PC-3 (cell line): ENCODE measurements at regions not wholly inside any gene's neighbourhood (a gene's known extent, or its start where the extent isn't known, plus 50 kb on each side); places are given as distances from the start of the nearest gene placed in this dataset.
A peak's percentile ranks its signal among the peaks of the same experiment; 100 is the strongest.

ENCODE experiments used
- ATAC-seq: fragments of 200-7000 bp; cut with Tn5 transposase; 2 replicates; pipeline ENCODE4 v1.9.1; 2020; ENCODE audit warnings: mild to moderate bottlenecking, moderate library complexity
- BruUV-seq: library from RNA; stranded (reverse); fragments of 400-500 nt; replicated peaks from 2 replicates; lab custom pipeline; 2021; lab: Mats Ljungman, UMichigan
- CTCF ChIA-PET: fragments of 300-600 bp; sonication (Branson Sonifier 250); formaldehyde crosslinking; loops from one replicate; lab custom pipeline; 2022; ENCODE audit warnings: antibody characterized with exemption; lab: Charles Lee
- POLR2A ChIA-PET: fragments of 300-600 bp; sonication (Branson Sonifier 250); formaldehyde crosslinking; loops from one replicate; lab custom pipeline; 2022; ENCODE audit warnings: antibody characterized with exemption; ENCODE audit not compliant: unreplicated experiment; lab: Charles Lee
- DNase-seq: peaks from one replicate; pipeline ENCODE4 v3.0.0-alpha.2; 2015
- H2AFZ ChIP-seq: fragments of 300-600 bp; sonication (generic); 2 replicates; pipeline ENCODE4 v1.6.0; 2016; ENCODE audit warnings: antibody characterized with exemption, low read length
- H3F3A ChIP-seq: fragments of 300-600 bp; sonication (generic); one replicate; pipeline ENCODE4 v1.6.0; 2017; ENCODE audit warnings: antibody characterized with exemption, low read length, control low read depth, mild to moderate bottlenecking; ENCODE audit not compliant: unreplicated experiment
- H3K27ac ChIP-seq: fragments of 300-600 bp; sonication (generic); 2 replicates; pipeline ENCODE4 v1.5.1; 2016; ENCODE audit warnings: mild to moderate bottlenecking, low read length
- H3K27me3 ChIP-seq: fragments of 300-600 bp; sonication (generic); 2 replicates; pipeline ENCODE4 v1.6.1; 2016; ENCODE audit warnings: low read length, mixed read lengths
- H3K36me3 ChIP-seq: fragments of 300-600 bp; sonication (generic); 2 replicates; pipeline ENCODE4 v1.6.1; 2016; ENCODE audit warnings: low read depth, mixed run types, low read length, mixed read lengths
- H3K4me1 ChIP-seq: fragments of 300-600 bp; sonication (generic); 2 replicates; pipeline ENCODE4 v1.5.1; 2016; ENCODE audit warnings: low read length; ENCODE audit not compliant: insufficient read depth
- H3K4me2 ChIP-seq: fragments of 300-600 bp; sonication (generic); 2 replicates; pipeline ENCODE4 v1.6.0; 2016; ENCODE audit warnings: low read length
- H3K4me3 ChIP-seq: fragments of 300-600 bp; sonication (generic); 2 replicates; pipeline ENCODE4 v1.5.1; 2016; ENCODE audit warnings: mild to moderate bottlenecking, low read length, mixed read lengths
- H3K79me2 ChIP-seq: fragments of 300-600 bp; sonication (generic); 2 replicates; pipeline ENCODE4 v1.6.1; 2017; ENCODE audit warnings: low read length, mixed read lengths
- H3K9ac ChIP-seq: fragments of 300-600 bp; sonication (generic); 2 replicates; pipeline ENCODE4 v1.6.0; 2016; ENCODE audit warnings: mild to moderate bottlenecking, low read length
- H3K9me2 ChIP-seq: fragments of 300-600 bp; sonication (generic); replicated peaks from 2 replicates; pipeline ENCODE4 v1.6.1; 2016; ENCODE audit warnings: mixed run types, low read length, mixed read lengths
- H3K9me3 ChIP-seq: fragments of 300-600 bp; sonication (generic); 2 replicates; pipeline ENCODE4 v1.6.1; 2016; ENCODE audit warnings: low read length, mixed read lengths
- H4K20me1 ChIP-seq: fragments of 300-600 bp; sonication (generic); 2 replicates; pipeline ENCODE4 v1.6.1; 2016; ENCODE audit warnings: low read length, mixed read lengths
- CTCF ChIP-seq: fragments of 300-600 bp; sonication (generic); conservative IDR thresholded peaks from 2 replicates; pipeline ENCODE4 v1.5.1; 2017; ENCODE audit warnings: antibody characterized with exemption, low read depth, mild to moderate bottlenecking, low read length
- EZH2 ChIP-seq: fragments of 300-600 bp; sonication (generic); IDR thresholded peaks from one replicate; pipeline ENCODE4 v1.6.1; 2017; ENCODE audit warnings: antibody characterized with exemption, mild to moderate bottlenecking, low read length; ENCODE audit not compliant: unreplicated experiment
- EZH2phosphoT487 ChIP-seq: fragments of 300-600 bp; sonication (generic); IDR thresholded peaks from 2 replicates; pipeline ENCODE4 v1.6.1; 2018; ENCODE audit warnings: mild to moderate bottlenecking, antibody characterized with exemption, low read length, borderline replicate concordance
- intact Hi-C: fragments of 100-400 bp; cut with micrococcal nuclease; formaldehyde crosslinking; loops from 2 replicates; pipeline ENCODE4 v1.9.0; 2023

- no peaks in the 10 kb centered on the region for H3K36me3 ChIP-seq
- no peak overlapping the region for H2AFZ ChIP-seq
- no peak overlapping the region for H3K9ac ChIP-seq
- no peaks in the 10 kb centered on the region for H3F3A ChIP-seq
- no peaks in the 10 kb centered on the region for H3K79me2 ChIP-seq
- TF ChIP-seq EZH2phosphoT487, result no peak
- ChIA-PET POLR2A (no interaction called here), CTCF (no interaction called here)
- H3K4me2 ChIP-seq, result no peak overlapping the region
- ATAC-seq (no peak), DNase-seq (no peak)
- no peak overlapping the region for H3K27ac ChIP-seq
- no peaks in the 10 kb centered on the region for H3K9me2 ChIP-seq
- no peak overlapping the region for H3K4me3 ChIP-seq
- no peaks in the 10 kb centered on the region for H3K4me1 ChIP-seq
- intact Hi-C loops, result no loop called here
- no TSS peak for BruUV-seq
- H3K27me3 ChIP-seq, result no peaks in the 10 kb centered on the region
- no peaks in the 10 kb centered on the region for H4K20me1 ChIP-seq
- no peaks in the 10 kb centered on the region for H3K9me3 ChIP-seq
Measured at GRCh38 chr4:166391501-166391900, 518.5 kb downstream of the TLL1 start.

GRCh38 chr4:166399021-166399420 lies 526.0 kb downstream of the TLL1 start:
- no peaks in the 10 kb centered on the region for H3K79me2 ChIP-seq
- no peaks in the 10 kb centered on the region for H3F3A ChIP-seq
- H3K4me3 ChIP-seq, result no peak overlapping the region
- H3K36me3 ChIP-seq, result no peaks in the 10 kb centered on the region
- no peak overlapping the region for H3K9ac ChIP-seq
- H3K4me2 ChIP-seq, result no peak overlapping the region
- ATAC-seq (no peak), DNase-seq (no peak)
- no peak overlapping the region for H3K27ac ChIP-seq
- H3K9me3 ChIP-seq, result peaks cover 1% of the 10 kb centered on the region; the same call in 1 of the 2 replicates
- no peaks in the 10 kb centered on the region for H3K9me2 ChIP-seq
- intact Hi-C loops, result no loop called here
- TF ChIP-seq CTCF (no peak), EZH2phosphoT487 (no peak), EZH2 (no peak)
- H3K27me3 ChIP-seq, result no peaks in the 10 kb centered on the region
- H2AFZ ChIP-seq, result no peak overlapping the region
- ChIA-PET CTCF (no interaction called here), POLR2A (no interaction called here)
- H4K20me1 ChIP-seq, result no peaks in the 10 kb centered on the region
- peaks cover 8% of the 10 kb centered on the region; the same call in 1 of the 2 replicates for H3K4me1 ChIP-seq
- BruUV-seq, result no TSS peak

GRCh38 chr4:166400270-166400894 lies 527.3 kb downstream of the TLL1 start:
- peak; percentile 10 for DNase-seq
- H3K4me1 ChIP-seq, result peaks cover 8% of the 10 kb centered on the region; the same call in 1 of the 2 replicates
- H3K27ac ChIP-seq, result peak overlapping the region; percentile 33
- peak overlapping the region; percentile 74 for H3K4me2 ChIP-seq
- ATAC-seq, result peak; percentile 88
- peaks cover 4% of the 10 kb centered on the region; the same call in 1 of the 2 replicates for H3K9me3 ChIP-seq
- H3K9ac ChIP-seq, result no peak overlapping the region
- H3K79me2 ChIP-seq, result no peaks in the 10 kb centered on the region
- H3K27me3 ChIP-seq, result no peaks in the 10 kb centered on the region
- H2AFZ ChIP-seq, result peak overlapping the region; percentile 84
- ChIA-PET POLR2A (interaction anchor here (0.5 kb wide), 1 partner anchor 494 kb away, joined by 5 read pairs; no protein-coding TSS in a partner anchor), CTCF (no interaction called here)
- H3K4me3 ChIP-seq, result peak overlapping the region; percentile 33; the same call in 1 of the 2 replicates
- H3K36me3 ChIP-seq, result no peaks in the 10 kb centered on the region
- H3F3A ChIP-seq, result no peaks in the 10 kb centered on the region
- BruUV-seq, result no TSS peak
- H4K20me1 ChIP-seq, result no peaks in the 10 kb centered on the region
- intact Hi-C loops, result loop anchor here (5.0 kb wide), 1 partner anchor 123 kb away; no protein-coding TSS in a partner anchor
- no peaks in the 10 kb centered on the region for H3K9me2 ChIP-seq
- no peak for TF ChIP-seq EZH2phosphoT487
- TF ChIP-seq EZH2, result no peak
- TF ChIP-seq CTCF, result no peak
